H9 (cell line): ENCODE measurements at regions not wholly inside any gene's neighbourhood (a gene's known extent, or its start where the extent isn't known, plus 50 kb on each side); places are given as distances from the start of the nearest gene placed in this dataset.

Experiments used
- DNase-seq: peaks from one replicate; pipeline ENCODE4 v3.0.0-alpha.2; 2017
- H2AFZ ChIP-seq: one replicate; pipeline ENCODE4 v1.6.1; 2013; ENCODE audit warnings: mild to moderate bottlenecking, low read length, control low read depth, moderate library complexity
- H2AK5ac ChIP-seq: 2 replicates; pipeline ENCODE4 v1.6.1; 2013; ENCODE audit warnings: low read length, control low read depth, mixed read lengths; ENCODE audit not compliant: insufficient read length
- H2BK120ac ChIP-seq: one replicate; pipeline ENCODE4 v1.6.1; 2013; ENCODE audit warnings: low read depth, mild to moderate bottlenecking, low read length, control low read depth, inconsistent platforms; ENCODE audit not compliant: poor library complexity, severe bottlenecking
- H2BK12ac ChIP-seq: 2 replicates; pipeline ENCODE4 v1.6.1; 2013; ENCODE audit warnings: low read length, control low read depth, mixed read lengths, low read depth; ENCODE audit not compliant: insufficient read length
- H2BK15ac ChIP-seq: 2 replicates; pipeline ENCODE4 v1.6.1; 2013; ENCODE audit warnings: low read depth, low read length, control low read depth
- H2BK20ac ChIP-seq: one replicate; pipeline ENCODE4 v1.6.1; 2013; ENCODE audit warnings: low read depth, mild to moderate bottlenecking, low read length, control low read depth, inconsistent platforms; ENCODE audit not compliant: poor library complexity, severe bottlenecking
- H2BK5ac ChIP-seq: 2 replicates; pipeline ENCODE4 v1.6.1; 2013; ENCODE audit warnings: low read length, control low read depth, mixed read lengths; ENCODE audit not compliant: insufficient read length
- H3K14ac ChIP-seq: 2 replicates; pipeline ENCODE4 v1.6.1; 2013; ENCODE audit warnings: low read length, control low read depth; ENCODE audit not compliant: insufficient read depth
- H3K18ac ChIP-seq: 2 replicates; pipeline ENCODE4 v1.6.1; 2013; ENCODE audit warnings: low read depth, mild to moderate bottlenecking, mixed read lengths, low read length, control low read depth; ENCODE audit not compliant: insufficient read length
- H3K23ac ChIP-seq: 2 replicates; pipeline ENCODE4 v1.6.1; 2013; ENCODE audit warnings: low read length, control low read depth, mixed read lengths, low read depth; ENCODE audit not compliant: insufficient read length
- H3K23me2 ChIP-seq: 2 replicates; pipeline ENCODE4 v1.6.1; 2013; ENCODE audit warnings: low read depth, mild to moderate bottlenecking, mixed read lengths, low read length, control low read depth; ENCODE audit not compliant: insufficient read length, poor library complexity, severe bottlenecking
- H3K27ac ChIP-seq: 2 replicates; pipeline ENCODE4 v1.5.1; 2013; ENCODE audit warnings: low read length, control low read depth, mixed read lengths, low read depth; ENCODE audit not compliant: insufficient read length
- H3K27me3 ChIP-seq: 2 replicates; pipeline ENCODE4 v1.6.1; 2013; ENCODE audit warnings: low read length, control low read depth, inconsistent platforms; ENCODE audit not compliant: insufficient read depth
- H3K4ac ChIP-seq: 2 replicates; pipeline ENCODE4 v1.6.1; 2013; ENCODE audit warnings: low read depth, mild to moderate bottlenecking, control low read depth, inconsistent platforms, low read length, moderate library complexity
- H3K4me1 ChIP-seq: 2 replicates; pipeline ENCODE4 v1.6.1; 2013; ENCODE audit warnings: low read length, control low read depth, inconsistent platforms; ENCODE audit not compliant: insufficient read depth
- H3K4me2 ChIP-seq: 2 replicates; pipeline ENCODE4 v1.6.1; 2013; ENCODE audit warnings: low read length, control low read depth, mixed read lengths; ENCODE audit not compliant: insufficient read length, insufficient read depth
- H3K56ac ChIP-seq: 2 replicates; pipeline ENCODE4 v1.6.1; 2013; ENCODE audit warnings: low read depth, mild to moderate bottlenecking, mixed read lengths, low read length, control low read depth; ENCODE audit not compliant: insufficient read length
- H3K79me1 ChIP-seq: 2 replicates; pipeline ENCODE4 v1.6.1; 2013; ENCODE audit warnings: low read depth, mild to moderate bottlenecking, moderate library complexity, low read length, control low read depth, inconsistent platforms; ENCODE audit not compliant: insufficient read depth, poor library complexity, severe bottlenecking
- H3K79me2 ChIP-seq: 2 replicates; pipeline ENCODE4 v1.6.1; 2013; ENCODE audit warnings: low read length, control low read depth, inconsistent platforms; ENCODE audit not compliant: insufficient read depth
- H3K9ac ChIP-seq: 2 replicates; pipeline ENCODE4 v1.6.1; 2013; ENCODE audit warnings: low read length, control low read depth, mixed read lengths; ENCODE audit not compliant: insufficient read length; ENCODE audit errors: extremely low read depth
- H3K9me3 ChIP-seq: one replicate; pipeline ENCODE4 v1.6.1; 2013; ENCODE audit warnings: low read depth, low read length, inconsistent platforms; ENCODE audit not compliant: control insufficient read depth
- H3T11ph ChIP-seq: one replicate; pipeline ENCODE4 v1.6.1; 2013; ENCODE audit warnings: mild to moderate bottlenecking, low read length, control low read depth, inconsistent platforms
- H4K20me1 ChIP-seq: one replicate; pipeline ENCODE4 v1.6.1; 2013; ENCODE audit not compliant: control insufficient read depth, insufficient read length, insufficient read depth
- H4K5ac ChIP-seq: 2 replicates; pipeline ENCODE4 v1.6.1; 2013; ENCODE audit warnings: low read depth, mild to moderate bottlenecking, mixed read lengths, low read length, control low read depth; ENCODE audit not compliant: insufficient read length
- H4K8ac ChIP-seq: replicated peaks from 2 replicates; pipeline ENCODE4 v1.6.1; 2013; ENCODE audit warnings: low read length, control low read depth, mixed read lengths, low read depth; ENCODE audit not compliant: insufficient read length
- H4K91ac ChIP-seq: 2 replicates; pipeline ENCODE4 v1.6.1; 2013; ENCODE audit warnings: low read depth, mild to moderate bottlenecking, moderate library complexity, mixed read lengths, low read length, control low read depth; ENCODE audit not compliant: insufficient read length
- H3K27ac Mint-ChIP-seq, 3 experiments: 2 replicates in 2 of 3; 3 replicates in 1 of 3; pipeline ENCODE4 v1.8.0; 2020 to 2021; ENCODE audit warnings: mixed read lengths in 3 of 3, mild to moderate bottlenecking in 1 of 3, moderate library complexity in 1 of 3
- H3K27me3 Mint-ChIP-seq: 2 replicates; pipeline ENCODE4 v1.8.0; 2021; ENCODE audit warnings: low read depth, mild to moderate bottlenecking, moderate library complexity, mixed read lengths
- H3K36me3 Mint-ChIP-seq, 3 experiments: 2 replicates in 2 of 3; 3 replicates in 1 of 3; pipeline ENCODE4 v1.8.0; 2020 to 2021; ENCODE audit warnings: low read depth in 3 of 3, mixed read lengths in 3 of 3; ENCODE audit not compliant: insufficient read depth in 1 of 3
- H3K4me1 Mint-ChIP-seq, 2 experiments: 2 replicates each; pipeline ENCODE4 v1.8.0; 2020; ENCODE audit warnings: mixed read lengths in 2 of 2
- H3K4me3 Mint-ChIP-seq, 2 experiments: 2 replicates in 1 of 2; 3 replicates in 1 of 2; pipeline ENCODE4 v1.8.0; 2020 to 2021; ENCODE audit warnings: mild to moderate bottlenecking in 2 of 2, mixed read lengths in 2 of 2, moderate library complexity in 1 of 2
- H3K9me3 Mint-ChIP-seq, 2 experiments: 2 replicates in 1 of 2; 3 replicates in 1 of 2; pipeline ENCODE4 v1.8.0; 2020; ENCODE audit warnings: mild to moderate bottlenecking in 2 of 2, mixed read lengths in 2 of 2, moderate library complexity in 1 of 2
- WGBS: extraction: QIAGEN DNeasy Blood & Tissue Kit; methylation state at CpG from one replicate; pipeline ENCODE4 v1.1.7; 2013; ENCODE audit warnings: missing lambda C conversion rate, low lambda C conversion rate, mixed read lengths; ENCODE audit not compliant: insufficient read length; ENCODE audit errors: extremely low coverage; 5-methylcytosine and 5-hydroxymethylcytosine counted together
- TF ChIP-seq, protein P1 (sequence below): fragments of 200-600 bp; sonication (generic); conservative IDR thresholded peaks from 3 replicates; pipeline ENCODE4 v1.8.0; 2021; ENCODE audit warnings: antibody characterized with exemption, mild to moderate bottlenecking

DNA sequence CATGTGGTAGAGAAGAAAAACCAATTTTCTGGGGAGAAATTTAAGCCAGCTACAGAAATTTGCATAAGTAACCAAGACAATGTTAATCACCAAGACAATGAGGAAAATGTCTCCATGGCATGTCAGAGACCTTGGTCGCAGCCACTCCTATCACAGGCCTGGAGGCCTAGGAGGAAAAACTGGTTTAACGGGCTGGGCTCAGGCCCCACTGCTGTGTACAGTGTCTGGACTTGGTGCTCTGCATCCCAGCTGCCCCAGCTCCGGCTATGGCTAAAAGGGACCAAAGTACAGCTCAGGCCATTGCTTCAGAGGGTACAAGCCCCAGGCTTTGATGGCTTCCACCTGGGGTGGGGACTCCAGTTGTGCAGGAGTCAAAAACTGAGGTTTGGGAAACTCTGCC, 1075.1 kb upstream of the CDH18 start:
- H3K18ac ChIP-seq, result no peak overlapping the region
- H3K9me3 Mint-ChIP-seq, result peaks cover 26 to 30% of the 10 kb centered on the region in 2 experiments

More for the DNA sequence above, 1075.1 kb upstream of the CDH18 start:
- Histone ChIP-seq H3K14ac (no peak overlapping the region), H3K4me1 (no peaks in the 10 kb centered on the region), H3K9me3 (peaks cover 9% of the 10 kb centered on the region), H2BK20ac (no peak overlapping the region), H2BK12ac (no peak overlapping the region), H3K27ac (no peak overlapping the region), H3K23me2 (no peaks in the 10 kb centered on the region), H3K27me3 (no peaks in the 10 kb centered on the region), H4K5ac (no peak overlapping the region), H3K4me2 (no peak overlapping the region), H2AFZ (no peak overlapping the region), H3K79me2 (no peaks in the 10 kb centered on the region), H3T11ph (no peak overlapping the region), H3K23ac (no peak overlapping the region), H4K91ac (no peak overlapping the region), H2BK120ac (no peak overlapping the region), H4K20me1 (no peaks in the 10 kb centered on the region), H3K56ac (no peak overlapping the region), H3K9ac (no peak overlapping the region), H3K79me1 (no peaks in the 10 kb centered on the region), H2BK15ac (no peak overlapping the region), H2AK5ac (no peak overlapping the region), H2BK5ac (no peak overlapping the region), H3K4ac (no peak overlapping the region), H4K8ac (no peak overlapping the region)
- H3K27ac Mint-ChIP-seq, result no peak overlapping the region
- WGBS, result no CpG with 5 or more reads among the region's 3 CpGs
- TF ChIP-seq, protein P1, sequence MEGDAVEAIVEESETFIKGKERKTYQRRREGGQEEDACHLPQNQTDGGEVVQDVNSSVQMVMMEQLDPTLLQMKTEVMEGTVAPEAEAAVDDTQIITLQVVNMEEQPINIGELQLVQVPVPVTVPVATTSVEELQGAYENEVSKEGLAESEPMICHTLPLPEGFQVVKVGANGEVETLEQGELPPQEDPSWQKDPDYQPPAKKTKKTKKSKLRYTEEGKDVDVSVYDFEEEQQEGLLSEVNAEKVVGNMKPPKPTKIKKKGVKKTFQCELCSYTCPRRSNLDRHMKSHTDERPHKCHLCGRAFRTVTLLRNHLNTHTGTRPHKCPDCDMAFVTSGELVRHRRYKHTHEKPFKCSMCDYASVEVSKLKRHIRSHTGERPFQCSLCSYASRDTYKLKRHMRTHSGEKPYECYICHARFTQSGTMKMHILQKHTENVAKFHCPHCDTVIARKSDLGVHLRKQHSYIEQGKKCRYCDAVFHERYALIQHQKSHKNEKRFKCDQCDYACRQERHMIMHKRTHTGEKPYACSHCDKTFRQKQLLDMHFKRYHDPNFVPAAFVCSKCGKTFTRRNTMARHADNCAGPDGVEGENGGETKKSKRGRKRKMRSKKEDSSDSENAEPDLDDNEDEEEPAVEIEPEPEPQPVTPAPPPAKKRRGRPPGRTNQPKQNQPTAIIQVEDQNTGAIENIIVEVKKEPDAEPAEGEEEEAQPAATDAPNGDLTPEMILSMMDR, result no peak
- DNase-seq, result no peak
- no peak overlapping the region for H3K4me3 Mint-ChIP-seq
- no peaks in the 10 kb centered on the region for H3K27me3 Mint-ChIP-seq
- no peaks in the 10 kb centered on the region for H3K4me1 Mint-ChIP-seq
- H3K36me3 Mint-ChIP-seq, result peaks cover 10 to 26% (median 15%) of the 10 kb centered on the region in 3 experiments
